GM12874 (cell line): ENCODE measurements at regions not wholly inside any gene's neighbourhood (a gene's known extent, or its start where the extent isn't known, plus 50 kb on each side); places are given as distances from the start of the nearest gene placed in this dataset.

Source experiments
- TF ChIP-seq, protein P1 (sequence below): IDR thresholded peaks from 2 replicates; pipeline ENCODE4 v1.5.1; 2011; ENCODE audit warnings: low read depth, mild to moderate bottlenecking, control low read depth, low read length, moderate library complexity; ENCODE audit not compliant: insufficient read depth

GRCh38 chr13:109959903-109960302, 173.5 kb upstream of the IRS2 start:
- TF ChIP-seq, protein P1, sequence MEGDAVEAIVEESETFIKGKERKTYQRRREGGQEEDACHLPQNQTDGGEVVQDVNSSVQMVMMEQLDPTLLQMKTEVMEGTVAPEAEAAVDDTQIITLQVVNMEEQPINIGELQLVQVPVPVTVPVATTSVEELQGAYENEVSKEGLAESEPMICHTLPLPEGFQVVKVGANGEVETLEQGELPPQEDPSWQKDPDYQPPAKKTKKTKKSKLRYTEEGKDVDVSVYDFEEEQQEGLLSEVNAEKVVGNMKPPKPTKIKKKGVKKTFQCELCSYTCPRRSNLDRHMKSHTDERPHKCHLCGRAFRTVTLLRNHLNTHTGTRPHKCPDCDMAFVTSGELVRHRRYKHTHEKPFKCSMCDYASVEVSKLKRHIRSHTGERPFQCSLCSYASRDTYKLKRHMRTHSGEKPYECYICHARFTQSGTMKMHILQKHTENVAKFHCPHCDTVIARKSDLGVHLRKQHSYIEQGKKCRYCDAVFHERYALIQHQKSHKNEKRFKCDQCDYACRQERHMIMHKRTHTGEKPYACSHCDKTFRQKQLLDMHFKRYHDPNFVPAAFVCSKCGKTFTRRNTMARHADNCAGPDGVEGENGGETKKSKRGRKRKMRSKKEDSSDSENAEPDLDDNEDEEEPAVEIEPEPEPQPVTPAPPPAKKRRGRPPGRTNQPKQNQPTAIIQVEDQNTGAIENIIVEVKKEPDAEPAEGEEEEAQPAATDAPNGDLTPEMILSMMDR: no peak

GRCh38 chr13:109957875-109958274, 171.5 kb upstream of the IRS2 start:
- TF ChIP-seq, protein P1: no peak

- TF ChIP-seq, protein P1: no peak
Observed at GRCh38 chr13:109955598-109955997, 169.2 kb upstream of the IRS2 start.

DNA sequence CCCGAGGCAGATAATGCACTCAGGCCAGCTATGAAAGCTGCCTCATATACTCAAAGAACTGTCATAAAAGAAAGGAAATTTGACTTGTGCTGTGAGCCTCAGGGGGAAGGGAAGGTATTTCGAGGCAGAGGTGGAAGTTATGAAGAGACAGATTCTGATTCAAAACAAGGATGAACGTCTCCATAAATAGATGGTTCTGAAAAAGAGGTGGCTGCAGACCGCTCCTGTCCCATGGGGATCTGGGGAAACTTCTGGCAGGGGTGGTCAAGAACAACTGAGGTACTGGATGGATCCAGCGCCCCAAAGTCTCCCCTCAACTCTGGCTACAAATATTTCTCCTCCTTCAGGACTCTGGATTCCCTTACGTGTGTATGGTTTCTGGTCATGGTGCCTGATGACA, 168.1 kb upstream of the IRS2 start:
- TF ChIP-seq, protein P1: no peak

DNA sequence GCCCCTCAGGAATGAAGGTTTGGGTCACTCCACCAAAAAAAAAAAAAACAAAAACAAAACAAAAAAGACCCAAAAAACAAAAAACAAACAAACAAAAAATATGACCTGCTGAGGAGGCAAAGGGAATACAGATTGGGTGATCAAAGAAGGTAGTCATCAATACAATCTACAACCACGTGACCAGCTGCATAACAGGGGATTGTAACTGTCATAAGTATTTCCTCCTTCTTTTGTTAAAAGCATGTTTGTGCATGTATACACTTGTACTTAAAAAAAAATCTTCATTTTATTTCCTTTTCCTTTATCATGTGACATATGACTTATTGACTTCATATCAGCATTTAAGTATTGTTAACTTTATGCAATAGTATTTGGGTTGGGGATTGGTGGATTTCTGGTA, 165.1 kb upstream of the IRS2 start:
- TF ChIP-seq, protein P1: no peak

- TF ChIP-seq, protein P1: no peak
Observed at GRCh38 chr13:109949397-109949796, 163.0 kb upstream of the IRS2 start.

- TF ChIP-seq, protein P1: no peak
Observed at GRCh38 chr13:109947006-109947405, 160.6 kb upstream of the IRS2 start.
